ENCODE measurements at regions not wholly inside any gene's neighbourhood (a gene's known extent, or its start where the extent isn't known, plus 50 kb on each side); places are given as distances from the start of the nearest gene placed in this dataset.
"Not testable (repeated sequence)": the region's sequence is repeated elsewhere in the genome, so short reads cannot be mapped to it uniquely, and the experiment has no call there.

DNA sequence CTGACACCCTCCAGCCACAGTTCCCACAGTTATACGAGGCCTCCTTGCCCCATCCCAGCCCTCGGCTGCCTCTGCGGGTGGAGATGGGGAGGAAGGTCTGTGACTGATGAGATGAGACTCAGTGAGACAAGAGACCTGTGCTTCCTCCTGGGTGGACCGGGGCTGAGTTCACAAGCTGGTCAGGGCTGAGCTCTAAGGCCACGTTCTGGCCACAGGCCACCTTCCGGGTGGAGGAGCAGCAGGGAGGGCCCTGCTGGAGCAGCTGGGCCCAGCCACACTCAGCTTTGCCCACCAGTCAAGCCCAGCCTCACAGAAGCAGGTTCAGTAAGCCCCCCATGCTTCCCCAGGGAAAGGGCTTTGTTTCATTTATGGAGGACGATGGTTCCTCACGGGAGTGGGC lies 214.7 kb downstream of the ANKRD30B start:
- Histone ChIP-seq H3K36me3 (ENCODE audit: low read depth) (no peaks in the 10 kb centered on the region), H3K27me3 (ENCODE audit: insufficient read depth, poor library complexity, severe bottlenecking) (no peaks in the 10 kb centered on the region), H3K4me1 (ENCODE audit: insufficient read depth, poor library complexity, severe bottlenecking) (no peaks in the 10 kb centered on the region), H3K27ac (ENCODE audit: poor library complexity, severe bottlenecking) (no peak overlapping the region), H3K9me3 (ENCODE audit: severe bottlenecking) (no peaks in the 10 kb centered on the region), H3K4me3 (ENCODE audit: severe bottlenecking) (no peak overlapping the region)
- ATAC-seq (ENCODE audit: low read depth) (no peak), DNase-seq (ENCODE audit: low spot score) (no peak)
- no peak for TF ChIP-seq CTCF (IDR thresholded peaks at IDR 0.05; ENCODE audit: poor library complexity, severe bottlenecking)

DNA sequence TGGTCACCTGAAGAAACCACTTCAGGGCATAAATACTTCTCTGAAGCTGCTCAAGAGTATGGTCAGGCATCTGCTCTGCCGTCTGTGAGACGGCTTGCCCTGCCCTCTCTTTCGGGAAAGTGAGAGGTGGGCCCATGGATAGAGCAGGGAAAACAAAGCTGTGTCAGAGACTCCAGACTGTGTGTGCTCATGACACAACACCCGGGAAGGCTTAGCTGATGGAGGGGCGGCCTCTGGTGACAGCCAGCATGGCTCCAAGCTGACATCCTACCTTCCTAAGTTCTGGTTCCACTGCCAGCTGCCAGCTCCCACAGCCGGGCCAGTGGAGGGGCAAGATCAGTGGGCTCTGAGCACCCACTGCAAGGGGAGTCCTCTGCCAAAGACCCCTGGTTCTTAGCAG lies 215.3 kb downstream of the ANKRD30B start:
- TF ChIP-seq CTCF (IDR thresholded peaks at IDR 0.05; ENCODE audit: poor library complexity, severe bottlenecking), result no peak
- Histone ChIP-seq H3K4me3 (ENCODE audit: severe bottlenecking) (no peak overlapping the region), H3K9me3 (ENCODE audit: severe bottlenecking) (no peaks in the 10 kb centered on the region), H3K27ac (ENCODE audit: poor library complexity, severe bottlenecking) (no peak overlapping the region), H3K36me3 (ENCODE audit: low read depth) (no peaks in the 10 kb centered on the region), H3K4me1 (ENCODE audit: insufficient read depth, poor library complexity, severe bottlenecking) (no peaks in the 10 kb centered on the region), H3K27me3 (ENCODE audit: insufficient read depth, poor library complexity, severe bottlenecking) (no peaks in the 10 kb centered on the region)
- ATAC-seq (ENCODE audit: low read depth) (no peak), DNase-seq (ENCODE audit: low spot score) (no peak)

GRCh38 chr18:14964002-14964401 lies 216.0 kb downstream of the ANKRD30B start:
- Histone ChIP-seq H3K4me3 (ENCODE audit: severe bottlenecking) (no peak overlapping the region), H3K27ac (ENCODE audit: poor library complexity, severe bottlenecking) (no peak overlapping the region), H3K4me1 (ENCODE audit: insufficient read depth, poor library complexity, severe bottlenecking) (no peaks in the 10 kb centered on the region), H3K27me3 (ENCODE audit: insufficient read depth, poor library complexity, severe bottlenecking) (no peaks in the 10 kb centered on the region), H3K36me3 (ENCODE audit: low read depth) (no peaks in the 10 kb centered on the region), H3K9me3 (ENCODE audit: severe bottlenecking) (no peaks in the 10 kb centered on the region)
- no peak for TF ChIP-seq CTCF (IDR thresholded peaks at IDR 0.05; ENCODE audit: poor library complexity, severe bottlenecking)
- ATAC-seq (ENCODE audit: low read depth), result no peak
- no peak for DNase-seq (ENCODE audit: low spot score)

- no peak for TF ChIP-seq CTCF (IDR thresholded peaks at IDR 0.05; ENCODE audit: poor library complexity, severe bottlenecking)
- H3K4me1 ChIP-seq (ENCODE audit: insufficient read depth, poor library complexity, severe bottlenecking), result no peaks in the 10 kb centered on the region
- H3K27me3 ChIP-seq (ENCODE audit: insufficient read depth, poor library complexity, severe bottlenecking), result no peaks in the 10 kb centered on the region
- H3K9me3 ChIP-seq (ENCODE audit: severe bottlenecking), result no peaks in the 10 kb centered on the region
- DNase-seq (ENCODE audit: low spot score), result no peak
- H3K36me3 ChIP-seq (ENCODE audit: low read depth), result no peaks in the 10 kb centered on the region
- H3K4me3 ChIP-seq (ENCODE audit: severe bottlenecking), result no peak overlapping the region
- no peak for ATAC-seq (ENCODE audit: low read depth)
- H3K27ac ChIP-seq (ENCODE audit: poor library complexity, severe bottlenecking), result no peak overlapping the region
Measured at GRCh38 chr18:14964406-14964805, 216.4 kb downstream of the ANKRD30B start.

- H3K4me1 ChIP-seq (ENCODE audit: insufficient read depth, poor library complexity, severe bottlenecking); ATAC-seq (ENCODE audit: low read depth); H3K9me3 ChIP-seq (ENCODE audit: severe bottlenecking); H3K4me3 ChIP-seq (ENCODE audit: severe bottlenecking); H3K27me3 ChIP-seq (ENCODE audit: insufficient read depth, poor library complexity, severe bottlenecking); H3K36me3 ChIP-seq (ENCODE audit: low read depth); H3K27ac ChIP-seq (ENCODE audit: poor library complexity, severe bottlenecking); DNase-seq (ENCODE audit: low spot score): not testable (repeated sequence)
Measured at GRCh38 chr18:14964976-14965375, 217.0 kb downstream of the ANKRD30B start.

Data from RWPE2 (cell line).